ENCODE measurements at regions not wholly inside any gene's neighbourhood (a gene's known extent, or its start where the extent isn't known, plus 50 kb on each side); places are given as distances from the start of the nearest gene placed in this dataset.
A peak's percentile ranks its signal among the peaks of the same experiment; 100 is the strongest.

DNA sequence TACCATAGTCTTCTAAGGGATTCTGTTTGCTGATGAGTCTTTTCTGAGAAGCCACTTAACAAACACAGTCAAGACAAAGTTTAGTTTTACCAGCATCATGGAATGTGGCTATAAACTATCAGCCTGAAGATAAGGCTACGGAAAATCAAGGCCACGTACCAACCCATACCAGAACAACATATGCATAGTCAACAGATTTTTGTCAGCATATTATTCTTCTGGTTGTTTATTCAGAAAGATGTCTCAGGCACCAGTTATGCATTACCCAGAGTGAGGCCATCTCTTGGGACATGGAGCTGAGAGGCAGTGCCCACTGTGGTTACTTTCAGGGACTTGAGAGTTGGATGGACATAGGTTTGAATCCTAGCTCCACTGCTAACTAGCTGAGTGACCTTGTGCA is 60.4 kb downstream of the SOX2 start:
- no TSS peak for BruUV-seq (replicated peaks)
- Histone ChIP-seq H3K36me3 (ENCODE audit: insufficient read depth, low read length, poor library complexity, severe bottlenecking) (no peaks in the 10 kb centered on the region), H3K4me3 (ENCODE audit: low read depth, low read length, poor library complexity, severe bottlenecking) (no peak overlapping the region), H3K27me3 (replicated peaks; ENCODE audit: insufficient read depth, low read depth, low read length, poor library complexity) (no peaks in the 10 kb centered on the region), H3K9me3 (ENCODE audit: low read depth, low read length, poor library complexity, severe bottlenecking) (no peaks in the 10 kb centered on the region), H3K27ac (ENCODE audit: low read depth, low read length, poor library complexity, severe bottlenecking) (no peak overlapping the region), H3K4me1 (ENCODE audit: insufficient read depth, low read length, poor library complexity, severe bottlenecking) (no peaks in the 10 kb centered on the region)
- CTCF ChIA-PET, result no interaction called here
- intact Hi-C loops (cut with micrococcal nuclease; ENCODE audit: unreplicated experiment), result no loop called here
- POLR2A ChIA-PET (ENCODE audit: low non-redundant PET), result no interaction called here
- DNase-seq (ENCODE audit: low spot score), result no peak
- no peak for TF ChIP-seq EZH2 (IDR thresholded peaks at IDR 0.05; ENCODE audit: borderline replicate concordance, low read depth, low read length, poor library complexity, severe bottlenecking)
- TF ChIP-seq, protein P1, sequence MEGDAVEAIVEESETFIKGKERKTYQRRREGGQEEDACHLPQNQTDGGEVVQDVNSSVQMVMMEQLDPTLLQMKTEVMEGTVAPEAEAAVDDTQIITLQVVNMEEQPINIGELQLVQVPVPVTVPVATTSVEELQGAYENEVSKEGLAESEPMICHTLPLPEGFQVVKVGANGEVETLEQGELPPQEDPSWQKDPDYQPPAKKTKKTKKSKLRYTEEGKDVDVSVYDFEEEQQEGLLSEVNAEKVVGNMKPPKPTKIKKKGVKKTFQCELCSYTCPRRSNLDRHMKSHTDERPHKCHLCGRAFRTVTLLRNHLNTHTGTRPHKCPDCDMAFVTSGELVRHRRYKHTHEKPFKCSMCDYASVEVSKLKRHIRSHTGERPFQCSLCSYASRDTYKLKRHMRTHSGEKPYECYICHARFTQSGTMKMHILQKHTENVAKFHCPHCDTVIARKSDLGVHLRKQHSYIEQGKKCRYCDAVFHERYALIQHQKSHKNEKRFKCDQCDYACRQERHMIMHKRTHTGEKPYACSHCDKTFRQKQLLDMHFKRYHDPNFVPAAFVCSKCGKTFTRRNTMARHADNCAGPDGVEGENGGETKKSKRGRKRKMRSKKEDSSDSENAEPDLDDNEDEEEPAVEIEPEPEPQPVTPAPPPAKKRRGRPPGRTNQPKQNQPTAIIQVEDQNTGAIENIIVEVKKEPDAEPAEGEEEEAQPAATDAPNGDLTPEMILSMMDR (conservative IDR thresholded peaks at IDR 0.05; ENCODE audit: low read depth, low read length), result no peak

DNA sequence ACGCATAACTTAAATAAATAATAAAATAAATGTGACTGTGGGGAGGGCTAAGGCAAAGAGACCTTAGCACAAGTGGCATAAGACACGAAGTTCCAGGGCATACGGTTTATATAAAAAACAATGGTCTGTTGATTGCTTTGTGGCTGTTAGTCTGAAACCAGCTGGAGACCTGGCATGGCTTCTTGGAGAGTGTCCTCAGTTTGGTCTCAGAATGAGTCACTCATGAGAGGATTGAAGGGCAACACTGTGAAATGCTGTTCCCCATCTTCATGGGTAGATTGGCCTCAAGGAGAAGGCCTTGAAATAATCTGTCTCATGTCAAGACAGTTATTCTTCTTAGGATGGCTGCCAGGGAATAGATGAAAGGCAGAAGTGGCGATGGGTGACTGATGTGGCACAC is 62.2 kb downstream of the SOX2 start:
- H3K4me1 ChIP-seq (ENCODE audit: insufficient read depth, low read length, poor library complexity, severe bottlenecking), result no peaks in the 10 kb centered on the region
- no peaks in the 10 kb centered on the region for H3K36me3 ChIP-seq (ENCODE audit: insufficient read depth, low read length, poor library complexity, severe bottlenecking)
- H3K27me3 ChIP-seq (replicated peaks; ENCODE audit: insufficient read depth, low read depth, low read length, poor library complexity), result no peaks in the 10 kb centered on the region
- no peaks in the 10 kb centered on the region for H3K9me3 ChIP-seq (ENCODE audit: low read depth, low read length, poor library complexity, severe bottlenecking)
- ChIA-PET POLR2A (ENCODE audit: low non-redundant PET) (no interaction called here), CTCF (no interaction called here)
- BruUV-seq (replicated peaks), result no TSS peak
- intact Hi-C loops (cut with micrococcal nuclease; ENCODE audit: unreplicated experiment), result no loop called here
- TF ChIP-seq EZH2 (IDR thresholded peaks at IDR 0.05; ENCODE audit: borderline replicate concordance, low read depth, low read length, poor library complexity, severe bottlenecking), result no peak
- TF ChIP-seq, protein P1 (conservative IDR thresholded peaks at IDR 0.05; ENCODE audit: low read depth, low read length), result no peak
- DNase-seq (ENCODE audit: low spot score), result no peak
- H3K4me3 ChIP-seq (ENCODE audit: low read depth, low read length, poor library complexity, severe bottlenecking), result no peak overlapping the region
- H3K27ac ChIP-seq (ENCODE audit: low read depth, low read length, poor library complexity, severe bottlenecking), result no peak overlapping the region

DNA sequence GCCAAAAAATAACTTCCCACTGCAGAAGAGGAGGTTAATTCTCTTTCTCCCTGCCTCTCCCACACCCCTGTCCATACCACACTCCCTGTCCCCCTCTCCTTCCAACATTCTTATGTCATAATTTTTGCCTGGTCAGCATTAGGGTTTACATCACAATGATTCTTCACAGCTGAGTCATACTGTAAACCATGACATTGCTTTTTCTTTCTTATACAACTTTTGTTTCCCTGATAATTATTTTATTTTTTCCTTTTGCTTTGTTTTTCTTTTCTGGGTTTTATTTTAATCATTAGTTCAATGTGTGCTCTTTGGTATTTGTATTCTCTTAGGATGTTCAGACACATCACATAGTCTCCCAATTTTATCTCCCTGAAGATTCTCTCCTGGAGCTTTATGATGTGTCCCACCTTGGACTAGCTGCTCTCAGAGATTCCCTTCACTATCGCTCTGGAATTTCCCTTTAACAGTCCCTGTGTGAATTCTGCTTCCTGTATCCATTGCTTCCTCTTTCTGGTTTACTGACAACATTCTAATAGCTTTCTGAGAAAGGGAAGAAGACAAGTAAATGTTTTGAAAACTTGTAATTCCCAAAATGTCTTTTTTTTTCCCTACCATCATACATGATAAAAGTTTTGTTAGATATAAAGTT is 70.7 kb downstream of the SOX2 start:
- BruUV-seq (replicated peaks), result no TSS peak
- Histone ChIP-seq H3K4me3 (ENCODE audit: low read depth, low read length, poor library complexity, severe bottlenecking) (no peak overlapping the region), H3K9me3 (ENCODE audit: low read depth, low read length, poor library complexity, severe bottlenecking) (no peaks in the 10 kb centered on the region), H3K27me3 (replicated peaks; ENCODE audit: insufficient read depth, low read depth, low read length, poor library complexity) (no peaks in the 10 kb centered on the region), H3K27ac (ENCODE audit: low read depth, low read length, poor library complexity, severe bottlenecking) (peak overlapping the region; percentile 44), H3K4me1 (ENCODE audit: insufficient read depth, low read length, poor library complexity, severe bottlenecking) (peaks cover 4% of the 10 kb centered on the region), H3K36me3 (ENCODE audit: insufficient read depth, low read length, poor library complexity, severe bottlenecking) (no peaks in the 10 kb centered on the region)
- intact Hi-C loops (cut with micrococcal nuclease; ENCODE audit: unreplicated experiment), result no loop called here
- TF ChIP-seq EZH2 (IDR thresholded peaks at IDR 0.05; ENCODE audit: borderline replicate concordance, low read depth, low read length, poor library complexity, severe bottlenecking), result no peak
- TF ChIP-seq, protein P1 (conservative IDR thresholded peaks at IDR 0.05; ENCODE audit: low read depth, low read length), result no peak
- peak; percentile 29 for DNase-seq (ENCODE audit: low spot score)
- ChIA-PET CTCF (no interaction called here), POLR2A (ENCODE audit: low non-redundant PET) (no interaction called here)
